A673 (cell line): ENCODE measurements at regions not wholly inside any gene's neighbourhood (a gene's known extent, or its start where the extent isn't known, plus 50 kb on each side); places are given as distances from the start of the nearest gene placed in this dataset.

Experiments
- BruUV-seq: library from RNA; stranded (reverse); fragments of 400-500 nt; replicated peaks from 2 replicates; lab custom pipeline; 2021; lab: Mats Ljungman, UMichigan
- CTCF ChIA-PET: fragments of 300-600 bp; sonication (Branson Sonifier 250); formaldehyde crosslinking; loops from one replicate; lab custom pipeline; 2022; ENCODE audit warnings: antibody characterized with exemption; lab: Charles Lee
- POLR2A ChIA-PET: fragments of 300-600 bp; sonication (Branson Sonifier 250); formaldehyde crosslinking; loops from one replicate; lab custom pipeline; 2022; ENCODE audit warnings: antibody characterized with exemption; ENCODE audit not compliant: low non-redundant PET; lab: Charles Lee
- DNase-seq: peaks from one replicate; pipeline ENCODE4 v3.0.0-alpha.2; 2015; ENCODE audit warnings: low spot score
- H3K27ac ChIP-seq: fragments of 200-600 bp; sonication (generic); 2 replicates; pipeline ENCODE4 v1.5.1; 2016; ENCODE audit warnings: mixed run types, low read depth, mild to moderate bottlenecking, mixed read lengths, antibody characterized with exemption, low read length; ENCODE audit not compliant: poor library complexity, severe bottlenecking
- H3K27me3 ChIP-seq: fragments of 200-600 bp; sonication (generic); replicated peaks from 2 replicates; pipeline ENCODE4 v1.6.1; 2017; ENCODE audit warnings: mixed run types, low read depth, mild to moderate bottlenecking, mixed read lengths, antibody characterized with exemption, low read length; ENCODE audit not compliant: insufficient read depth, poor library complexity
- H3K36me3 ChIP-seq: fragments of 200-600 bp; sonication (generic); 2 replicates; pipeline ENCODE4 v1.6.1; 2016; ENCODE audit warnings: mixed run types, mild to moderate bottlenecking, mixed read lengths, antibody characterized with exemption, low read length; ENCODE audit not compliant: insufficient read depth, poor library complexity, severe bottlenecking
- H3K4me1 ChIP-seq: fragments of 200-600 bp; sonication (generic); 2 replicates; pipeline ENCODE4 v1.6.1; 2017; ENCODE audit warnings: mixed run types, mild to moderate bottlenecking, mixed read lengths, antibody characterized with exemption, low read length; ENCODE audit not compliant: insufficient read depth, poor library complexity, severe bottlenecking
- H3K4me3 ChIP-seq: fragments of 200-600 bp; sonication (generic); 2 replicates; pipeline ENCODE4 v1.5.1; 2016; ENCODE audit warnings: low read depth, mixed run types, mild to moderate bottlenecking, mixed read lengths, low read length; ENCODE audit not compliant: poor library complexity, severe bottlenecking
- H3K9me3 ChIP-seq: fragments of 200-600 bp; sonication (generic); 2 replicates; pipeline ENCODE4 v1.6.1; 2016; ENCODE audit warnings: mixed run types, low read depth, mild to moderate bottlenecking, mixed read lengths, antibody characterized with exemption, low read length; ENCODE audit not compliant: poor library complexity, severe bottlenecking
- EZH2 ChIP-seq: fragments of 200-600 bp; sonication (generic); IDR thresholded peaks from 2 replicates; pipeline ENCODE4 v1.6.1; 2017; ENCODE audit warnings: borderline replicate concordance, low read depth, mild to moderate bottlenecking, mixed read lengths, antibody characterized with exemption, low read length; ENCODE audit not compliant: poor library complexity, severe bottlenecking
- intact Hi-C: fragments of 100-400 bp; cut with micrococcal nuclease; formaldehyde crosslinking; loops from one replicate; pipeline ENCODE4 v1.10.0; 2022; ENCODE audit not compliant: unreplicated experiment
- TF ChIP-seq, protein P1 (sequence below): fragments of 300-800, 200-600 bp; sonication (generic); conservative IDR thresholded peaks from 2 replicates; pipeline ENCODE4 v1.5.1; 2017; ENCODE audit warnings: low read depth, mild to moderate bottlenecking, antibody characterized with exemption, low read length, moderate library complexity, mixed read lengths

DNA sequence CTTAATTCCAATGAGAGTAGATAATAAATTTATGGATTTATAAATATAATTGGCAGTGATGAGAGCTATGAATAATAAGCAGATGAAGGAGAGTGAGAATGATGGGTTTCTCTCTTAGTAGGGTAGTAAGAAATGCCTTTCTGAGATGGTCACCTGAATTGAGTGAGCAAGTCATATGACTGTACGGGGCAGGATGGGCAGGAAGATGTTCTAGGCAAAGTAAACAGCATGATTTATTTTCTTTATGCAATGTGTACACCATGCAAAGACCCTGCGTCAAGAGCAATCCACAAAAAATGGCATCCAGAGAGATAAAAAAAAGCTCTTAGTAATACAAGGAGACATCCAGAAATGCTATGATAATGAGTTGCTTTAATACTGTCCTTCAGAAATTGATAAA, 409.9 kb downstream of the HLX start:
- BruUV-seq: no TSS peak
- Histone ChIP-seq H3K4me3 (no peak overlapping the region), H3K36me3 (no peaks in the 10 kb centered on the region), H3K9me3 (no peaks in the 10 kb centered on the region), H3K27me3 (peaks cover 5% of the 10 kb centered on the region), H3K4me1 (no peaks in the 10 kb centered on the region), H3K27ac (no peak overlapping the region)
- no peak for DNase-seq
- intact Hi-C loops: no loop called here
- POLR2A ChIA-PET: no interaction called here
- no peak for TF ChIP-seq EZH2
- TF ChIP-seq, protein P1, sequence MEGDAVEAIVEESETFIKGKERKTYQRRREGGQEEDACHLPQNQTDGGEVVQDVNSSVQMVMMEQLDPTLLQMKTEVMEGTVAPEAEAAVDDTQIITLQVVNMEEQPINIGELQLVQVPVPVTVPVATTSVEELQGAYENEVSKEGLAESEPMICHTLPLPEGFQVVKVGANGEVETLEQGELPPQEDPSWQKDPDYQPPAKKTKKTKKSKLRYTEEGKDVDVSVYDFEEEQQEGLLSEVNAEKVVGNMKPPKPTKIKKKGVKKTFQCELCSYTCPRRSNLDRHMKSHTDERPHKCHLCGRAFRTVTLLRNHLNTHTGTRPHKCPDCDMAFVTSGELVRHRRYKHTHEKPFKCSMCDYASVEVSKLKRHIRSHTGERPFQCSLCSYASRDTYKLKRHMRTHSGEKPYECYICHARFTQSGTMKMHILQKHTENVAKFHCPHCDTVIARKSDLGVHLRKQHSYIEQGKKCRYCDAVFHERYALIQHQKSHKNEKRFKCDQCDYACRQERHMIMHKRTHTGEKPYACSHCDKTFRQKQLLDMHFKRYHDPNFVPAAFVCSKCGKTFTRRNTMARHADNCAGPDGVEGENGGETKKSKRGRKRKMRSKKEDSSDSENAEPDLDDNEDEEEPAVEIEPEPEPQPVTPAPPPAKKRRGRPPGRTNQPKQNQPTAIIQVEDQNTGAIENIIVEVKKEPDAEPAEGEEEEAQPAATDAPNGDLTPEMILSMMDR: no peak
- CTCF ChIA-PET: no interaction called here

- Histone ChIP-seq H3K4me1 (no peaks in the 10 kb centered on the region), H3K4me3 (no peak overlapping the region), H3K27me3 (peaks cover 5% of the 10 kb centered on the region), H3K27ac (no peak overlapping the region), H3K9me3 (no peaks in the 10 kb centered on the region), H3K36me3 (no peaks in the 10 kb centered on the region)
- TF ChIP-seq EZH2: no peak
- TF ChIP-seq, protein P1: no peak
- DNase-seq: no peak
- CTCF ChIA-PET: no interaction called here
- intact Hi-C loops: no loop called here
- POLR2A ChIA-PET: no interaction called here
- no TSS peak for BruUV-seq
These were observed 411.4 kb downstream of the HLX start for GRCh38 chr1:221290669-221291068.

GRCh38 chr1:221291113-221291512, 411.9 kb downstream of the HLX start:
- no peak overlapping the region for H3K4me3 ChIP-seq
- no peaks in the 10 kb centered on the region for H3K9me3 ChIP-seq
- TF ChIP-seq, protein P1: no peak
- TF ChIP-seq EZH2: no peak
- peaks cover 5% of the 10 kb centered on the region for H3K27me3 ChIP-seq
- intact Hi-C loops: no loop called here
- no peaks in the 10 kb centered on the region for H3K36me3 ChIP-seq
- POLR2A ChIA-PET: no interaction called here
- BruUV-seq: no TSS peak
- CTCF ChIA-PET: no interaction called here
- H3K4me1 ChIP-seq: no peaks in the 10 kb centered on the region
- H3K27ac ChIP-seq: no peak overlapping the region
- DNase-seq: no peak
